ENCODE measurements at regions not wholly inside any gene's neighbourhood (a gene's known extent, or its start where the extent isn't known, plus 50 kb on each side); places are given as distances from the start of the nearest gene placed in this dataset.

DNA sequence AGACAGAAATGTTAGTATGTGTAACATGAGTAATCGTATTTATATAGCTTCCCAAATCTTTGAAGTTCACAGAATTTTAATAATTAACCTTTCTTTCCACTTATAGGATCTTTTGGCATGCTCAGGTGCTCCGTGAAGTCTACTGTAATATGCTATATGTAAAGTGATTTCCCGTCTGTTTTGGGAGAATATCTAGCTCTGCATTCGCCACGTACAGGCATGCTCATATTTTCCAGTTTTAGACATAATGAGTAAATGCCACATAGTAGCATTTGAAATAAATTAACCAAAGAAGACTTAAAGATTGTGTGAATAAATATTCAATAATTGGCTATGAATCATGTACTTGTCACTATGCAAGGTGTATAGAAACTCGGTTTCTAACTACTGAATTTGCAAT is 189.0 kb upstream of the CSNK1A1L start:
- no peak overlapping the region for H3K4me2 ChIP-seq
- no peak overlapping the region for H3K27ac ChIP-seq
- no peaks in the 10 kb centered on the region for H3K4me1 ChIP-seq (ENCODE audit: insufficient read depth)
- H4K20me1 ChIP-seq (ENCODE audit: insufficient read depth, poor library complexity, severe bottlenecking), result no peaks in the 10 kb centered on the region
- DNase-seq (ENCODE audit: low spot score), result no peak
- no peaks in the 10 kb centered on the region for H3K27me3 ChIP-seq
- WGBS (ENCODE audit: low lambda C conversion rate, missing lambda C conversion rate), result 95% methylated on average over 6 of the region's 6 CpGs
- H2AFZ ChIP-seq, result no peak overlapping the region
- no peak overlapping the region for H3K4me3 ChIP-seq
- H3K9me2 ChIP-seq (replicated peaks; ENCODE audit: insufficient read depth), result no peaks in the 10 kb centered on the region
- no peaks in the 10 kb centered on the region for H3K36me3 ChIP-seq (replicated peaks; ENCODE audit: insufficient read depth, low read depth)
- H3K9me3 ChIP-seq (ENCODE audit: low read depth), result no peaks in the 10 kb centered on the region
- TF ChIP-seq, protein P1, sequence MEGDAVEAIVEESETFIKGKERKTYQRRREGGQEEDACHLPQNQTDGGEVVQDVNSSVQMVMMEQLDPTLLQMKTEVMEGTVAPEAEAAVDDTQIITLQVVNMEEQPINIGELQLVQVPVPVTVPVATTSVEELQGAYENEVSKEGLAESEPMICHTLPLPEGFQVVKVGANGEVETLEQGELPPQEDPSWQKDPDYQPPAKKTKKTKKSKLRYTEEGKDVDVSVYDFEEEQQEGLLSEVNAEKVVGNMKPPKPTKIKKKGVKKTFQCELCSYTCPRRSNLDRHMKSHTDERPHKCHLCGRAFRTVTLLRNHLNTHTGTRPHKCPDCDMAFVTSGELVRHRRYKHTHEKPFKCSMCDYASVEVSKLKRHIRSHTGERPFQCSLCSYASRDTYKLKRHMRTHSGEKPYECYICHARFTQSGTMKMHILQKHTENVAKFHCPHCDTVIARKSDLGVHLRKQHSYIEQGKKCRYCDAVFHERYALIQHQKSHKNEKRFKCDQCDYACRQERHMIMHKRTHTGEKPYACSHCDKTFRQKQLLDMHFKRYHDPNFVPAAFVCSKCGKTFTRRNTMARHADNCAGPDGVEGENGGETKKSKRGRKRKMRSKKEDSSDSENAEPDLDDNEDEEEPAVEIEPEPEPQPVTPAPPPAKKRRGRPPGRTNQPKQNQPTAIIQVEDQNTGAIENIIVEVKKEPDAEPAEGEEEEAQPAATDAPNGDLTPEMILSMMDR (IDR thresholded peaks at IDR 0.05; ENCODE audit: poor library complexity), result no peak
- TF ChIP-seq EZH2phosphoT487 (IDR thresholded peaks at IDR 0.05; ENCODE audit: low read depth, severe bottlenecking, unreplicated experiment) (no peak), EZH2 (IDR thresholded peaks at IDR 0.05; ENCODE audit: borderline replicate concordance) (no peak)
- no peaks in the 10 kb centered on the region for H3K79me2 ChIP-seq

DNA sequence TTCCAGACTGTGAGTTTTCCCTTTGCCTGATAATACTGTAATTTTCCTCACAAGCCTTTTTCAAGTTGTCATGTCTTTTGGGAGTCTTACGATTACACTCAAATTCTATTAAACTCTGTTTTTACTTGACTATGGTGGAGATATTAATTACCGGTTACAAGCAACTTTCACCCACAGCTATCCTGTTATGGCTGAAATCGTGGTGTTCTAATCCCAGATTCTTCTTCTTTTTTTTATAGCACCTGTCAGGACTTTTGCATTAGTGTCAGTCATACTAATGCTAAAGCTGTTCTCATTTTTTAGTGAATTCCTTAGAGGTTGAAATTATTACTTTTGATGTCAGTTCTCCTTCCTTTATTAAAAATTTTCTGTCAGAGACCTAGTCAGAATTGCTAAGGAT is 187.8 kb upstream of the CSNK1A1L start:
- Histone ChIP-seq H3K4me3 (no peak overlapping the region), H4K20me1 (ENCODE audit: insufficient read depth, poor library complexity, severe bottlenecking) (no peaks in the 10 kb centered on the region), H3K9me3 (ENCODE audit: low read depth) (no peaks in the 10 kb centered on the region), H3K4me2 (no peak overlapping the region), H3K9me2 (replicated peaks; ENCODE audit: insufficient read depth) (no peaks in the 10 kb centered on the region), H3K79me2 (no peaks in the 10 kb centered on the region), H3K4me1 (ENCODE audit: insufficient read depth) (no peaks in the 10 kb centered on the region), H3K27me3 (no peaks in the 10 kb centered on the region), H3K36me3 (replicated peaks; ENCODE audit: insufficient read depth, low read depth) (no peaks in the 10 kb centered on the region), H3K27ac (no peak overlapping the region), H2AFZ (no peak overlapping the region)
- WGBS (ENCODE audit: low lambda C conversion rate, missing lambda C conversion rate), result 93% methylated on average over 3 of the region's 3 CpGs
- no peak for DNase-seq (ENCODE audit: low spot score)
- TF ChIP-seq, protein P1 (IDR thresholded peaks at IDR 0.05; ENCODE audit: poor library complexity), result no peak
- TF ChIP-seq EZH2phosphoT487 (IDR thresholded peaks at IDR 0.05; ENCODE audit: low read depth, severe bottlenecking, unreplicated experiment) (no peak), EZH2 (IDR thresholded peaks at IDR 0.05; ENCODE audit: borderline replicate concordance) (no peak)

DNA sequence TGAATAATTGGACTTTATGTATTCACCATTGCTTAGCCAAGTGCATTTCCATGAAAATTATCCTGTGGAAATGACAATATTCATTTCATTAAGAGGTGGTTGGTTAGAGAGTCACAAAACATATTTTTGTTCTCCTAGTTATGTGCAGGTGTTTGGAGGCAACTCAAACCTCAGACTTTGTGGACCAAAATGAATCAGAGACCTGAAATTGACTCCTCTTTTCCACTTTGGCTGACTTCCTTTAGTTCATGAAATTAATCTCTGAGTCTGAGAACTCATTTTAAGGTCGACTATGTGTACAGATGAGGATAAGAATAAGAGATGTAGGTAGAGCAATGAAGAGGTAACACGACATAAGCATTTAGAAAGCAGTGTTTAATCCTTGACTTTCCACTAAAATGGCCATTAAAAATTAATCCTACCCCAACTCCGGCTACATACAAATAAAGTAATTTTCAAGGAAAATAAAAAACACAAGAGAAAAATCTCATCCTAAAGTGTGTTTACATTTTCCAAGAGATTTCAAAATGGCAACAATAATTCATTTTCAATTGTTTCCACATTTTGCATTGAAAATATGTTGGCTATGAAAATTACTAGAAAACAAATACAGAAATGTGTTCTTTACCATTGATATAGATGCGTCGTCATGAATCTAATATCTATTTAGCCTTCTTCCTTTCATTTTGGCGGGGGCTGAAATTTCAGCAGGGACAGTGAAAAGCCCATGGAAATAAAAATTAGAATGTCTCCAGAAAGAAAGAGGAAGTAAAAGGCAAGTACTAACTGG is 185.4 kb upstream of the CSNK1A1L start:
- no peak for DNase-seq (ENCODE audit: low spot score)
- H3K4me3 ChIP-seq, result no peak overlapping the region
- H3K4me2 ChIP-seq, result no peak overlapping the region
- no peaks in the 10 kb centered on the region for H3K27me3 ChIP-seq
- 93% methylated on average over 6 of the region's 6 CpGs for WGBS (ENCODE audit: low lambda C conversion rate, missing lambda C conversion rate)
- TF ChIP-seq EZH2 (IDR thresholded peaks at IDR 0.05; ENCODE audit: borderline replicate concordance), result no peak
- no peak for TF ChIP-seq EZH2phosphoT487 (IDR thresholded peaks at IDR 0.05; ENCODE audit: low read depth, severe bottlenecking, unreplicated experiment)
- TF ChIP-seq, protein P1 (IDR thresholded peaks at IDR 0.05; ENCODE audit: poor library complexity), result no peak
- H2AFZ ChIP-seq, result no peak overlapping the region
- H3K27ac ChIP-seq, result no peak overlapping the region
- no peaks in the 10 kb centered on the region for H4K20me1 ChIP-seq (ENCODE audit: insufficient read depth, poor library complexity, severe bottlenecking)
- no peaks in the 10 kb centered on the region for H3K79me2 ChIP-seq
- no peaks in the 10 kb centered on the region for H3K36me3 ChIP-seq (replicated peaks; ENCODE audit: insufficient read depth, low read depth)
- no peaks in the 10 kb centered on the region for H3K9me2 ChIP-seq (replicated peaks; ENCODE audit: insufficient read depth)
- H3K9me3 ChIP-seq (ENCODE audit: low read depth), result no peaks in the 10 kb centered on the region
- no peaks in the 10 kb centered on the region for H3K4me1 ChIP-seq (ENCODE audit: insufficient read depth)

All from hepatocyte (in vitro differentiated cells).